Hematopoietic multipotent progenitor cell treated with erythropoietin and hydrocortisone succinate and interleukin-3 and kit ligand, for 15 days (in vitro differentiated cells): ENCODE measurements at regions not wholly inside any gene's neighbourhood (a gene's known extent, or its start where the extent isn't known, plus 50 kb on each side); places are given as distances from the start of the nearest gene placed in this dataset.
A peak's percentile ranks its signal among the peaks of the same experiment; 100 is the strongest.

ENCODE experiments used
- DNase-seq: peaks from one replicate; pipeline ENCODE4 v3.0.0-alpha.2; 2015; ENCODE audit warnings: low spot score

DNA sequence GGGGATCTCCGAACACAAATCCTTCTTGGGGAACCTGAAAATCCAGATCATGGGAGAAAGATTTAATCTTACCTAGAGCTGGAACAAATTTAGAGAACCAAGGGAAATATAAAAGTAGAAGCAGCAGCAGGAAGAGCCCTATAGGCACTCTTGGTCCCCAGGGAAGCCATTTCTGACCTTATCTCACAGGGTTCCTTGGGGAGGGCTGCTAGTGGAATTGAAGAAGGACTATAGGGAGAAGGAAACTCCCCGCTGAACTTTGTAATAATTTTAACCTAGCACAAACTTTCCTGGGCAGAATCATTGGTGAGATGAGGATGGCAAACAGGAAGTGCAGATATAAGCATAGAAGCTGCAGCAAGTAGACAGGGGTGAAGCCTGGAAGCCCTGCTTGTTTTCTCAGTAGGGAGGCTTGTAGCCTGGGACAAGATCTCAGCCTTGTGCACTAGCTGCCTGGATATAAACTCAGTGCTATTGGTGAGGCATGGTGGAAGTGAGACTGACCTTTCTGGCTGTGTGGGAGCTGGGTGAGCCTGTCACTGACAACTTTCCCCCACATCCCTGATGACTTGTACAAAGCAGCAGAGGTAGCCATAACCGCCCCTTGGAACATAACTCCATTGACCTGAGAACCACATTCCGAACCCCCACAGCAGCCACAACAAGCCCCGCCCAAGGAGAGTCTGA is 343.0 kb upstream of the TGFBR2 start:
- DNase-seq = no peak

DNA sequence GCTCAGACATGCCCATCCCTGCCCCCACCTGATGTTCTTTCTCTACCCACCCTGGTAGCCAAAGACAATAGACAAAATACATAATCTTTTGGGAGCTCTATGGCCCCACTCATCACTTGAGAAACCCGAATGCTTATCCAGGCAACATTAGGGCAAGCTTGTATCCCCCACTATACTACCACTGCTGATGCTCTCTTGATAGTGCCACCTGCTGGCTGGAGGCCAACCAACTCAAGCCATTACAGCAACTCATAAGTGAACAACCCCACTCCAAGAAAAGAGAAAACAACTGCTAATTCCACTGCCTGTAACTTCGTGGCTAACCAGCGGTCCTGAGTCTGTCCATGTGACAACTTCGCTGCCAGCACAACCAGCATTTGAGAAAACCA is 342.5 kb upstream of the TGFBR2 start:
- no peak for DNase-seq

DNA sequence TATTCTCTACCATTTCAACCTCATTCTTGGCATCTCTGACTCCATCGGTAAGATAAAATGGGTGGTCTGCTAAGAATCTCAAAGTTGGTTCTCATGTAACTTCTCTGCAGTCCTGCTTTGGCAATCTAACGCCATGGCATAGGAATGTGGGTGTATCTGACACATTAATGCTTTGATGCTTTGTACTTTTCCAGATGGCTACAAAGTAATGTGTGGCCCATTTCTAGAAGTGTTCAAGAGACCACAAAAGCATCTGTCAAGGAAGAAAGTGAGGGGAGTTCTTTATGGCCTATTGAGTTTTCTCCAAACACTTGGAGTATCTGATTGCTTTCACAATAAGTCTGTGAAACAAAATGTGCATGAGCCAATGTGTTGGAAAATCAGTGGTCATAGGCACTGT is 339.9 kb upstream of the TGFBR2 start:
- no peak for DNase-seq

DNA sequence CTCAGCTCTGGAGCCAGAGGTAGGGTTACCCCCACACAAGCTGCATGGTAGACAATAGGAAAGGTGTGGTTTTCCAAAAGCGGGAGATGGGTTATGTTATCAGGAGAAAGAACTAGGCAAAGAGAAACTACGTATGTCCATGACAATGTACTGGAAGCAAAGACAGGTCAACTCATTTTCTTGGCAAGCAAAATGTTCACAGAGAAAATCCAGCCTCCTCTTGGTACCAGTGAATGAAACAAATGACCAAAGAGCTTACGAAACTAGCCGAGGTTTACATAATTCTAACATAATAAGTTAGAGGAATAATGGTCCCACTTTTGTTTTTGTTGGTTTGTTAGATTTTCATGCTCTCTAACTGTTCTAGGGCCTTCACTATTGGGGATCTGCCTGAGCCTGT is 338.1 kb upstream of the TGFBR2 start:
- no peak for DNase-seq

DNA sequence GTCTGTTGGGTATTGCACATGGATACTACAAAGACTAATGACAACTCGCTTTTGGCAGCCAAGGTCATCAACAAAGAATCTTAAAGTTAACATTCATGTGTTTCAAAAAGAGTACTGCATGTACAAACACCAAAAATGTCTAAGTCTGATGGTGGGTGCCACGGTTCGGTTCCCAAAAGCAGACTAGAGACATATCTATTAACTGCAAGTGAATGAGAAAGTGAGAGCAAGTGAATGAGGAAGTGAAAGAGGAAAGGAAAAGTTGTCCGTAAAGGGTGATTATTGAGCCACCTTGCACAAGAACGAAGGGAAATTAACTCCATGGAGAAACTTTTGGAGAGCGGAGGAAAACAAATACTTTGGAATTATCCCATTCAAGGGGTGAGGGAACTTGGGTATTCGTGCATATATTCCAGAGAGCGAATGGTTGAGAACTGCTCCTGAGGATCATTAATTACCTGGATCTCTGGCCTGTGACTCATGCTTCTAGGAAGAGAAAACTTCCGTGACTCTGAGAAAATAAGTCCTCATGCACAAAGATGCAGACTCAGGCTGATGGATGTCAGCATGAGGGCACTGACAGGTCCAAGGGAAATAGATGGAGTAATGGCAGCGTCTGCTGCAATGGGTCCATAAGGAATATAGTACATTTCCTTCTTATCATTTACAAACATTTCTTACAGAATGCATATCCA is 336.5 kb upstream of the TGFBR2 start:
- no peak for DNase-seq

DNA sequence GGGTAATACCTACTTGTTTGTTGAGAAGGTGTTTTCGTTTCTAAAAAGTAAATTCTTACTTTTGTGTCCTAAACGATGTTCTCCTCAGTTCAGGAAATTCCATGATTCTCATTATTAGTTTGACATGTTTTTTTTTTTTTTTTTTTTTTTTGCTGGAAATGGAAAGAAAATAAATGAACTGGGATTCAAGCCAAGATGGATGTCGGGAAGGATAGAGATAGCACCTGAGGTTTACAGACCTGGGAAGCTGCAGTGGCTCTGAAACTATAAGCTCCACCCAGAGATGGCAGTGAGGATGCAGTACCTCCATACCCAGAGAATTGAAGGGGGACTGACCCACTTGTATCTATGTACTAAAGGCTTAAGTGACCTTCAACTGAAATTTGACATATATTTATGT is 334.6 kb upstream of the TGFBR2 start:
- no peak for DNase-seq

DNA sequence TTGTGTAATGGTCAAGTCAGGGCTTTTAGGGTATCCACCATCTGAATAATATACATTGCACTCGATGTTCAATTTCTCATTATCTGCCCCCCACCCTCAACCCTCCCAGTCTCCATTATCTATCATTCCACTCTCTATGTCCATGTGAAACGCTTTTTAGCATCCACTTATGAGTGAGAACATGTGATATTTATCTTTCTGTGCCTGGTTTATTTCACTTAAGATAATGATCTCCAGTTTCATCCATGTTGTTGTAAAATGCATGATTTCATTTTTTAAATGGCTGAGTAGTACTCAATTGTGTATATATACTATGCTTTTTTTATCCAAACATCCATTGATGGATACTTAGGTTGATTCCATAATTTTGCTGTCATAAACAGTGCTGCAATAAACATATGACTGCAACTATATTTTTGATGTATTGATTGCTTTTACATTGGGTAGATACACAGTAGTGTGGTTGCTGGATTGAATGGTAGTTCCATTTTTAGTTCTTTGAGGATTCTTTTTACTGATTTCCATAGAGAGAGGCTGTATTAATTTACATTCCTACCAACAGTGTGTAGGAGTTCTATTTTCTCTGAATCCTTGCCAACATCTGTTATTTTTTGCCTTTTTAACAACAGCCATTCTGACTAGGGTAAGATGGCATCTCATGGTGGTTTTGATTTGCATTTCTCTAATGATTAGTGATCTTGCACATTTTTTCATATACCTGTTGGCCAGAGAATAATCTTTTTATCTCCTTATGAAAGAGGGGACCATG is 332.9 kb upstream of the TGFBR2 start:
- DNase-seq = no peak

DNA sequence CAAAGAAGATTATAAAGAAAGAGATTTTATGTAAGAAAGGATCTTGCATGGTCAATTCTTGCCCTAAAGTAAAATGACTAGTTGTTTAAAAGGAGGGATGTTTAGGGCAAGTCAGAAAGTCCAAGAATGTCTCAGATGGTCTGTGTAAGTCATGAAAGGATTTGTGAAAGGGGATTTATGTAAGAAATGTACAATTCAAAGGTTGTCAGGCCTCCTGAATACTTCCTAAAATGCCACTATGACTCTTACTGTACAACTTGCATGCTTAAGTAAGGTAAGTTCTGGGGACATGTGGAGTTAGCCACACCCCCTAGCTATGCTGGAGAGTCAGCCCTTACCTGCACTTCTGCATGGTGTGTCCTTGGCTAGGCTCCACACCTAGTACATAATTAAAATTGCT is 328.9 kb upstream of the TGFBR2 start:
- DNase-seq = no peak

DNA sequence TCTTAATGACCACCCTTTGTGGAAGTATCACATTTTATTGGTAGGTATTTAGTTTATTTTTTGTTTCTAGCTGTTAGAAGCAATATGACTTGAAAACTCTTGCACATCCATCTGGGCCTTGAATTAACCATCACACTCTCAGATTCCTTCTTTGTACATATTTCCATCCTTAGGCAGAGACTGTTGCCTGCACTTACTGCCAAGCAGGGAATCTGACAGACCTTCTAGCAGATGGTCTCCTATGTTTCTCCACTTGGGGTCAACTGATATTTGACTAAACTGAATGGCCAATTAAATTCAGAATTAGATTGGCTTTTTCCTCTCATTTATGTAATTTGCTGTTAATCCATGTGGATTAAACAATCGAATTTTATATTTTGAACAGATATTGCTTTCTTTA is 324.9 kb upstream of the TGFBR2 start:
- DNase-seq = no peak

DNA sequence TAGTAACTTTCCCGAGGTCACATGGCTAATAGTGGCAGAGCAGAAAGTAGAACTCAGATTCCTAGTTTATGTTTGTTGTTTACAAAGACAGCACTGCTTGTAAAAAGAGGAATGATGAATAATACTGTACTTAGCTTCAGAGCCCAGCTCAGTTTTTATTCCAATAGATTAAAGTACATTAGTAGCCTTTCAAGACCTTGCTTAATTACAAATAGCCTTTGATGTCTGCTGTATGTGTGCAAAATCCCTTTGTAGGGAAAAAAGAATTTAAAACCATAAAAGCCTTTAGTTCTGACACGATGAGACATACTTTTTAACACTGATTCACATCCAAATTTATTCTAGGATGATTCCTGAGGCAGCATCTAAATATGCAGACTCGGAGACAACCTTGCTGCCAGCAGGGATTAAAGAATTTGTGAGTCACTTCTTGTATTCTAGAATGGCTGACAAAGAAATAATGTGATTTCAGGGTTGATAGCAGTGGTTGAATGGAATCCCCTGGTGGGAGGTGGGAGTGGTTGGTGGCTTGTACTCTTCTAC is 324.2 kb upstream of the TGFBR2 start:
- DNase-seq = no peak

DNA sequence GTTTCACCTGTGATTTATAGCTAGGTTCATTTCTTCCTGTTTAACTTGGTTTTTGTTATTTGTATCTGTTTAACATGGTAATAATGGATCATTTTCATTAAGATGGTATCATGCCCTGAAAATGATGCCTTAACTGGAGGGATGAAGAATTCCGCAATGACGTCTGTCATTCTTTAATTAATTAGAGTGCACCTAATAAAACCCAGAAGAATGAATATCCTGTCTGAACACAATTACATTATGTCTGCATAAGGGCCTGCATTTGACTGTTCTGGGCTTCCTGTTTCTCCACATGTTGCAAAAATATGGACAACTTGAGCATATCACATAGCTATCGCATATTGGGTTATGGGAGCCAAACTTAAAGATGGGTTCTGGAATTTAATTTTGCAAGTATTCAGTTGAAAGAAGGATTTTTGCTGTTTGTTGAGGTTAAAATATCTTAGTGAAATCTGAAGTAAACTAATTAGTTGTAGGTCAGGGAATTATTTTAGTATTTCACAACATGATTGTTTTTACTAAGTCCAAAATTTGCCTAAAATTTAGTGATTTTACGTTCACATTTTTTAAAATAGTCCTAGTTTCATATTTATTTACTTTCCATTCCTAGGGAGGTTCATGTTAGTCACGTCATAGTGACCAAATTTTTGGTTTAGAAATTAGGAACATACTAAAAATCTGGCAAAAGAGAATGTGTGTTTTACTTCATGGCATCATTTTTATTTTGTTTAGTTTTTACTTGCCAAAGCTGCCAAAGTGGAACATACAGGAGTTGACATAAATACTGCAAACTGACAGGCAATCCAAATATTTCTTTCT is 321.0 kb upstream of the TGFBR2 start:
- DNase-seq = no peak

DNA sequence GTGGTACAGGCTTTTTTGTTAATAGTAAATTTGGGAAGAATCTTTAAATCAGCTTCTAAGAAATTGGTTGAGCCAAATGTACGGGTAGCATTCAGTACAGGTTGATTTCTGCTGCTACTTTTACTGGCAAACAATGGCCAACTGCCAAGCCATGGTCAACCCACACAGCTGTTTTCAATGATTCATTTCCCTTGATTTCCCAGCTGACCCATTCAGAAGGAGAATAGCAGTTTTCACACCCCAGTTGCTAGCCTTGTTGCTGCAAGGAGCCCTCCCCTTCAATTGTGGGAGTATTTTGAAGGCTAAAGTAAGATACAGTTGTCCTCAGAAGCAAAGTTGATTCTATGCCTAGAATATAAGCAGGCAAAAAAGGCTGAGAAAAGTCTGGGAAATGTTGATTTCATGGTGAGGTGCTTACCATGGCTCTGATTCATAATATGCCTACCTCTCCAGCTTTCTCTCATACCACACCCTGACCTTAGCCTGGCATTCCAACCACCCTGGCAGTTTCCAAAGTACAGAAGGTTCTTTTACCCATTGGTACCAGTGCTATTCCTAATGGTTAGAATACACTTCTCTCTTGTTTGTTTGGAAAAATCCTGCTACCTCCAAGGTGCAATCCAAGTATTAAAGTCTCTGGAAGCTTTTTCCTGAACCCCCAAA is 320.3 kb upstream of the TGFBR2 start:
- no peak for DNase-seq

DNA sequence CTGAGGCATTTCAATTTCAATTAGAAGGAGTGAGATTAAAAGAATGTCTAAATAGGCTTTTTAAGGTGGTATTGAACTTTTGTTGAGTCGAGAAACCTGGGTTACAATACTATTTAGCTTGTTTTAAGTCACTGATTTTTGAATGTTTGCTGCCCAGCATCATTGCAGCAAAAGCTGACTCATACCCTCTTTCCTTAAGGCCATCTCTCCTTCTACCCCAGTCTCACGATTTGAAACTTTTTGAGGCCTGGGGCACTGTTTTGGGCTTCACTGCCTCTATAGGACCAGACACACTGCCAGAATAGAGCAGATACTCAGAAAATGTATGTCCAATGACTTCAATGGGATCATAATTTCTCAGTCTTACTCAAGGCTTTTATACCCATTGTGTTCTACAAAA is 319.6 kb upstream of the TGFBR2 start:
- no peak for DNase-seq

DNA sequence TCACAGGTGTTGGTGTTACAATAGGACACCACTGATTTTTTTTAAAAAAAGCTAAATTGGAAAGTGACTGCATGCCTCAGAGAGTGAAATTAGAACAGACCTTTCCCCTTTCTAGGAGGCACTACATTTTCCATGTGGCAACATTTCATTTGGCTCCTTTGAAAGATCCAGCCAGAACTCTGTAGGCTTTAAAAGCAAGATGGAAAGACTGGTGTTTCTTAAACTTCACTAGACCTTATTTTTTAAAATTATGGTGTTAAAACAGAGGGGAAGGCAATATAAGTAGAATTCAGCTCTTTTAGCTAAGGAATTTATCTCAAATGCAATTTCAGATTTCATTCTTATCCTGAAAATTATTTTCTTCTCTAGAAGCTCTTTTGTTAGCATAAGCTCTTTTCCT is 317.6 kb upstream of the TGFBR2 start:
- no peak for DNase-seq

DNA sequence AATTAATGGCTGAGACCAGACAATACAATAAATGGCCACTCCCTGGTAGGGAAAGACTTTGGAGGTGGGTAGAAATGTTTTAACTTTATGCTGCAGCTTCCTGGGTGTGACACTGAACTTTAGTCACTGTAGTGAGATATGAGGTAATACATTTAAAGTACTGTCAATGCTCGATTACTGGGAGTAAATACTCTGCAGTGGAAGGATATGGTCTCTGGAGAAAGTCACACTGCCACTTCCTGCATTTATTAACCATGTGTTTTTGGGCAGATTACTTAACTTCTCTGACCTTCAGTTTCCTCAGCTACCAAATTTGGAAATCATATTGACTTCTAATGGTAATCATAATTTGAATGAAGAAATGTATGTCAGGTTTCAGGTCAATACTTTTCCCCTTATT is 317.1 kb upstream of the TGFBR2 start:
- peak; percentile 18 for DNase-seq

DNA sequence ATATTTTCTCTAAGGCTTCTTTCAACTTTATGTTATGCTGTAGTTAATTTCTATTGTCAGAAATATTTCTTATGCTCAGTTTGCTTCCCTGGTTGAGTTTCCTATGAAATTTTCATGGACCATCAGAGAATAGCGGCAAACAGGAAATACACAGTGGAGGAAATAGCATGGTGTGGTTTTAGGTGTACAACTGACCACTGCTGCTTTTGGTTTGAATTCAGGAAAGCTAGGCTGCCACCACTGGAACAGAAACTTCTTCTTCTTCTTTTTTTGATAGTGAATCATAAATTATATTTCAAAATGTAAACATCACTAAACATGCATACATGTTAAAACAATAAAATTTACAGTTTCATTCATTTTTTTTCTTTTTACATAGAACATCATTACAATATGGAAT is 316.6 kb upstream of the TGFBR2 start:
- no peak for DNase-seq

DNA sequence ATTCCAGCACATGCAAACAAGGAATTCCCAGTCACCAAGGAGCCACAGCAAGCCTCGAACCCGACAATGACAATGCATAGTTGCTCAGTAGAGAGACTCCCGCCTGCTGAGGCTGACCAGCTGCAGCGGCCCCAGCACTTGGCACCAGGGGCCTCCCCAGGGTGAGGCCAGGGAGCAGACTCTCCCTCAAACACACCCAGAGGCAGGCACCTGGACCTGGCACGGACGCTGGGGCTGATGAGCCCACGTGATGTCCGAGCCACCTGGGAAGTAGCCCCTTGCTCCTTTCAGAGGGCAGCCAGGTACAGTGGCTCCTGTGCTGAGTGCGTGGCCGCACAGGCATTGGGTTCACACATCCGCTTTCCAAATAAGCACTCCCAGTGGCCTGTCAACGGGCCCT is 315.9 kb upstream of the TGFBR2 start:
- DNase-seq = no peak

DNA sequence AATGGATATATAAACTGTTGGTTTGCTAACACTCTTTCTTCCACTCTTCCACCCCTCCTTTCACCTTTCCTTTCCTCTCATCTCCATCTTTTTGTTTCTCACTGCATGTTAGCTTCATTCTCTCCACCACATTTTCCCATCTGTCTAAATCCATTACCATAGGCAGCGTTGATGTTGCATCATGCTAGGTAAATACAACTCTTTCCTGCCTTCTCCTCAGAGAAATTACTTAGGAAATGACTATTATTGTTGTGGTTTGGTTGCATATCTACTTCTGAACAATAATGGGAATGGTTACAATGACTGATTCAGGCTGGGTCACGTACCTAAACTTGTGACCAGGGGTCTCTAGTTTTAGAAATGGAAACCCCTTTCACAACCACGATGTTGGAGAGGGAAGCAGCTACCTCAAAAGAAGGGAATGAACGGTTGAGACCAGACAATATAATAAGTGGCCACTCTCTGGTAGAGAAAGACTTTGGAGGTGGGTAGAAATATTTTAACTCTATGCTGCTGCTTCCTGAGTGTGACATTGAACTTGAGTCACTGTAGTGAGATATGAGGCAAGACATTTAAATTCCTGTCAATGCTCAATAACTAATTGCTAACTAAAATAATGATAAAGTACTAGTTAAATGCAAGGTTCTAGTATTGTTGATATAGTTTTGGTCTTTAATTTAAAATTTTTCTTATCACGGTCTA is 314.1 kb upstream of the TGFBR2 start:
- DNase-seq = no peak

DNA sequence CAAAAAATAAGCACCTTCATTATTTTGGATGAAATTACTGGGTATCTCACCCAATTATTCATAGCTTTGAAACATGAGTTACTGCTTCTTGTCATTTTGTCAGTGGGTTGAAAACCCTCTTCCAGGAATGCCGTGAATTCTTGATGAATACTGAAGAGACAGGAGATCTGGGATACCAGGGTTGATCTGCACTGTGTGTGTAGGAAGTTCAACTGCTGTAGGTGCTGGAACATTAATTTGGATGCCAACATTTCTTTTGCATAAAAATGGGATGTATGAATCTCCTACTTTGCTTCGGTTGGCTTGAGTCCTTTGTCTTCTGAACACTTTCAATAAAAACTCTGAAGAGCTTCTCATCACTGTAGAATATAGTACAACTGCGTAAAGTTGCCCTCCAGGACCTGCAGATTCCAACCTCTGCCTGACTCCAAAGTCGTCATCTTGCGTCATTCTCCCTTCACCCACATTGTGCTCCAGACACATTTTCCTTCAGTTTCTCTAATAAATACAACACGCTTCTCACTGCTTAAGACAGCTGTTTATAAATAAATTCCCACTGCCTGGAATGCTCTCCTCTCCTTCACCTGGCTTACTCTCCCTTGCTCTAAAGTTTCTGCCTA is 312.7 kb upstream of the TGFBR2 start:
- DNase-seq = no peak

DNA sequence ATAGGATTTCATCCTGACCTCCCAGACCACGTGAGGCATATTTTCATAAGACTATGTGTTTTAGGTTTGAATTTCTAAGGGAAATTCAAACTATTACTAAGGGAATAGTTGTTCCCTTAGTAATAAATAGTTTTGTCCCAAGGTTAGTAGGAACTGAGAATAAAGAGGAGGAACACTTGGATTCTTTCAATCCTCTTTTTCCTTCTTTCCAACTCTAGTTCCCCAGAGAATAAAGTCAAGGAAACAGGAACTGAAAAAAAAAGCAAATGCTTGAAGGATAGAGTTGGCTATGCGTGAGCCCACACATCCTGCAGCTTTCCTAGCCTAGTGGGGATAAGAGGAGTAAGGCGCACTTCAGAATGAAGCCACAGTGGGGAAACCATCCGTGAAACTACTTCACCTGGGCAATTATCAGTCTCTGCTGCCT is 312.1 kb upstream of the TGFBR2 start:
- DNase-seq = no peak

DNA sequence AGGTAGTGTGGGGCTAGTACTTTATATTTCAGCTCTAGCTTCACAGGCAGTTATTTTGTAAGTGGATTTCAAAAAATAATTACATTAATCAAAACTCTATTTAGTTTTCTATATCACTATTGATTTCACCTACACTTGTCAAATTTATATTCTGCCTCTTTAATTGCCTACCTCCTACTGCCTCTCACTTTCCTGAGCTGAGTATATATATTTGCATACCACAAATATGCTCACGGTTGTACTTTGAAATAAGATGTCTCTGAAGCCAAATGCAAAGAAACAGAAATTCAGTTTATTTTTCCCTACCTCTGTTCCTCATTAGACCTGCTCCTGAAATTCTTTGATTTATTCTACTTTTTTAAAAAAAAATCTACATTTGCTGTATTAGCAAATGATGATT is 309.3 kb upstream of the TGFBR2 start:
- DNase-seq = no peak
